HG03520 (cell line): ENCODE measurements at regions not wholly inside any gene's neighbourhood (a gene's known extent, or its start where the extent isn't known, plus 50 kb on each side); places are given as distances from the start of the nearest gene placed in this dataset.

Experiments used
- ATAC-seq: cut with Tn5 transposase; IDR thresholded peaks from one replicate; pipeline ENCODE4 v1.9.1; 2021; ENCODE audit warnings: mild to moderate bottlenecking, moderate library complexity; ENCODE audit not compliant: unreplicated experiment

DNA sequence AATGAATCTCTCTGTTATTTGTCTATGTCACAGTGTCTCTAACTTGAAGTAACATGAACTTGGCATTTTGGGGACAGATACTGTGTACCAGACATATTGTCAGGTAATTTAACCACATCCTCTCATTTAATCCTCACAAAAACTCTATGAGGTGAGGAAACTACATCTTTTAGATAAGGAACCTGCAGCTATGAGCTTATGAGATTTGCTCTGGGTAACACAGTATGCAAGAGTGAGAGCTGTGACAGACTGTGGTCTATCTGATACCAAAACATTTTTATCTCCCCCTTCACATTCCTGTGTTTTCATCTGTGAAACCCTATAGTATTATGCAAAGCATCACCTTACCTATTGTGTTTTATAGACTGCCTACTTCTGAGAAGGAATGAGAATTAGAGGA lies 58.4 kb upstream of the HS3ST1 start:
- no peak for ATAC-seq

DNA sequence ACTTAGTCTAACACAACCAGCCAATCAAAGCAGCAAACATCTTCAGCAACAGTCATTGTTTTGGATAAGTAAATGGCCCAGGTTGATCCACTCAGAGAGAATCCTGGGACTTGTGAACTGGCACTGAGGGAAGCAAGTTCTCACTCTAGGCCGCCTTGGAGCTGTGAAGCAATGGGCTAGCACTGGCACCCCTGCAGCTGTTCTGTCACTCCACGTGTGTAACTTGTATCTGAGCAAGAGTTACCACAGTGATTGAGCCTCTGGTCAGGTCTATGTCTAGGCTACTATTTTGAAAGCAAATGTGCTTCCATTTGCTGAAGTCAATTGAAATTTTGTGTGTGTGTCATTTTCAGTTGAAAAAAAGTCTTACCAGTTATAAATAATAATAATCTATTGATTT lies 57.2 kb upstream of the HS3ST1 start:
- no peak for ATAC-seq

DNA sequence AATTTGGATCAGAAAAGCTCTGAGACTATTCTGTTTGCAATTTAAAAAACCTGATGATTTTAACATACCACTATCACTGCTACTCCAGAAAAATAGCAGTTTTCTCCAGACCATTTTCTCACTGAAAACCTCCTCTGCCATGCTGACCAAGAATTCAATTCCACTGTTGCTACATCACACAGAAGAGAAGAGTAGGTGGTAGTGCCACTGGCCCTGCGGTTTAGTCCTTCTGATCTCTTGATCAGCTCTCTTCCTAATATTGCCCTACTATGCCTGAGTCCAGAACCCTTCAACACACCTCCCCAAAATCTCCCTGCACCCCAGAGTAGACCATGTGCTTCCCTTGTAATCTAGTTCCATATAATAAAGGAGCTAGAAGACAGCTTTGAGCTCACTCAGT lies 55.8 kb upstream of the HS3ST1 start:
- ATAC-seq, result no peak

DNA sequence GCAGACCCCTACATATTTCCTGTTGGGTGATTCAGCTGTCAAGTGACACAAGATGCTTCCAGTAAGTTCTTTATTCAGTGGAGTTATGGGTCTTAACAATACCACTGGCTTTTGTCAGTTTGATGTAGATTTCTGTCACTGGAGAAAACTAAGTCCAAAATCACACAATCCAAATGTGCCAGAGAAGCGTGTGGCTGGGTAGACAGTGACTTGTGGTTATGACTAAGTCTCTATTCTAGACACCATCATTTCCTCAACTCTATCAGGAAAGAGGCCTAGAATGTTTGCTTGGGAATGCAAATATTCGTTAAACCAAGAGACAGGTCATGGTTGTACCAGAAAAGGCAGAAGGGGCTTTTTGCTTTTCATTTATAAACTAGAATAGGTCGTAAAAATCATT lies 54.4 kb upstream of the HS3ST1 start:
- no peak for ATAC-seq

DNA sequence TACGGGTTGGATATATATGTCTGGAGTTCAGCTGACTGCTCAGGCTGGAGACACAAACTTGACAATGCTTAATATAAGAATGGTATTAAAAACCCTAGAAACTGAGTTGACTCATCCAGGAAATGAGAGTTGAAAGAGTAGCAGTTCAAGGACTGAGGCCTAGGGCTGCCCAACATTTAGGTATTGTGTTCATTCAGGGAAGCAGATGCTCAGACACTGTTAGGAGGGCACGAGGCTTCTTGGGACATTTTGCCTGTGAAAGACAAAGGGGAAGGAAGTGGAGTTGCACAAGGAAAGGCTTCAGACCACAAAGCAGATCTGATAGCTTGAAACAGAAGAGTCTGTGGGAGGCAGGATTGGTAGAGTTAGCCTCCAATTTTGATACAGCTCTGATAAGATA lies 52.0 kb upstream of the HS3ST1 start:
- peak; percentile 83 for ATAC-seq
